Endothelial cell of umbilical vein (primary cell): ENCODE measurements at regions not wholly inside any gene's neighbourhood (a gene's known extent, or its start where the extent isn't known, plus 50 kb on each side); places are given as distances from the start of the nearest gene placed in this dataset.

Source experiments
- BruUV-seq: library from RNA; stranded (reverse); fragments of 400-500 nt; replicated peaks from 2 replicates; lab custom pipeline; 2021; lab: Mats Ljungman, UMichigan
- CTCF ChIA-PET: fragments of 300-600, 350-600 bp; sonication (Branson Sonifier 250); formaldehyde crosslinking; loops from one replicate; lab custom pipeline; 2021; ENCODE audit warnings: antibody characterized with exemption, inconsistent platforms; lab: Charles Lee
- POLR2A ChIA-PET: fragments of 300-600, 350-600 bp; sonication (Branson Sonifier 250); formaldehyde crosslinking; loops from one replicate; lab custom pipeline; 2021; ENCODE audit warnings: antibody characterized with exemption, inconsistent platforms; lab: Charles Lee
- DNase-seq: peaks from one replicate; pipeline ENCODE4 v3.0.0-alpha.2; 2011; ENCODE audit warnings: low read depth, low spot score
- FAIRE-seq: peaks from 2 replicates; lab custom pipeline; 2011; peaks lifted over from hg19 to GRCh38; lab: Jason Lieb, UNC
- H2AFZ ChIP-seq: 2 replicates; pipeline ENCODE4 v1.6.0; 2012; ENCODE audit warnings: low read depth, low read length, control low read depth, inconsistent platforms
- H3K27ac ChIP-seq: 2 replicates; pipeline ENCODE4 v1.5.1; 2011; ENCODE audit warnings: low read depth, mild to moderate bottlenecking, control low read depth, low read length, moderate library complexity; ENCODE audit not compliant: insufficient read depth
- H3K27me3 ChIP-seq, 2 experiments: 2 replicates each; pipeline versions ENCODE4 v1.6.0 to v1.6.1; 2011; ENCODE audit warnings: low read length in 2 of 2, mixed read lengths in 1 of 2; ENCODE audit not compliant: control insufficient read depth in 2 of 2, insufficient read depth in 2 of 2
- H3K36me3 ChIP-seq, 2 experiments: 2 replicates in 1 of 2; 3 replicates in 1 of 2; pipeline ENCODE4 v1.5.1; 2011; ENCODE audit warnings: low read length in 2 of 2, mild to moderate bottlenecking in 1 of 2, moderate library complexity in 1 of 2; ENCODE audit not compliant: control insufficient read depth in 2 of 2, insufficient read depth in 2 of 2; ENCODE audit errors: extremely low read depth in 1 of 2
- H3K4me1 ChIP-seq: 3 replicates; pipeline ENCODE4 v1.5.1; 2011; ENCODE audit warnings: mild to moderate bottlenecking, low read length; ENCODE audit not compliant: control insufficient read depth, insufficient read depth; ENCODE audit errors: extremely low read depth
- H3K4me2 ChIP-seq: 2 replicates; pipeline ENCODE4 v1.6.1; 2011; ENCODE audit warnings: low read length, control low read depth, mixed read lengths; ENCODE audit not compliant: insufficient read depth
- H3K4me3 ChIP-seq, 3 experiments: fragments of 200-600 bp in 1 of 3; sonication (generic), shearing (Covaris generic) in 1 of 3; replicated peaks in 1 of 3; 2 replicates each; pipeline ENCODE4 v1.5.1; 2011 to 2016; ENCODE audit warnings: control low read depth in 3 of 3, low read length in 3 of 3, mild to moderate bottlenecking in 2 of 3, inconsistent platforms in 1 of 3, low read depth in 1 of 3, moderate library complexity in 1 of 3; ENCODE audit not compliant: insufficient read depth in 1 of 3
- H3K79me2 ChIP-seq: 2 replicates; pipeline ENCODE4 v1.6.0; 2012; ENCODE audit warnings: low read length, inconsistent platforms; ENCODE audit not compliant: control insufficient read depth, insufficient read depth
- H3K9ac ChIP-seq: replicated peaks from 2 replicates; pipeline ENCODE3; 2011; ENCODE audit warnings: low read length, control low read depth; ENCODE audit not compliant: insufficient read depth; ENCODE audit errors: extremely low read depth
- H3K9me1 ChIP-seq: replicated peaks from 3 replicates; pipeline ENCODE4 v1.6.0; 2011; ENCODE audit warnings: mild to moderate bottlenecking, low read length; ENCODE audit not compliant: control insufficient read depth, insufficient read depth; ENCODE audit errors: extremely low read depth
- H3K9me3 ChIP-seq: replicated peaks from 2 replicates; pipeline ENCODE4 v1.5.1; 2012; ENCODE audit warnings: low read length, inconsistent platforms; ENCODE audit not compliant: control insufficient read depth, insufficient read depth
- H4K20me1 ChIP-seq: replicated peaks from 2 replicates; pipeline ENCODE3; 2011; ENCODE audit warnings: mild to moderate bottlenecking, low read length; ENCODE audit not compliant: control insufficient read depth, insufficient read depth; ENCODE audit errors: extremely low read depth
- EZH2 ChIP-seq: IDR thresholded peaks from 2 replicates; pipeline ENCODE4 v1.6.1; 2012; ENCODE audit warnings: borderline replicate concordance, low read depth, mild to moderate bottlenecking, moderate library complexity, low read length, inconsistent platforms; ENCODE audit not compliant: severe bottlenecking
- FOS ChIP-seq: IDR thresholded peaks from 2 replicates; pipeline ENCODE4 v1.6.1; 2011; ENCODE audit warnings: mild to moderate bottlenecking, low read length, moderate library complexity, borderline replicate concordance; ENCODE audit not compliant: insufficient read depth
- GATA2 ChIP-seq: IDR thresholded peaks from 2 replicates; pipeline ENCODE4 v1.7.0; 2011; ENCODE audit warnings: low read depth, mild to moderate bottlenecking, moderate library complexity, mixed read lengths, low read length; ENCODE audit not compliant: insufficient read length, insufficient read depth
- JUN ChIP-seq: IDR thresholded peaks from 2 replicates; pipeline ENCODE4 v1.6.1; 2011; ENCODE audit warnings: borderline replicate concordance, low read depth; ENCODE audit not compliant: insufficient read length, insufficient read depth
- MYC ChIP-seq: IDR thresholded peaks from one replicate; pipeline ENCODE4 v1.6.1; 2011; ENCODE audit warnings: mild to moderate bottlenecking, low read depth, low read length
- POLR2A ChIP-seq: IDR thresholded peaks from 2 replicates; pipeline ENCODE4 v1.6.1; 2012; ENCODE audit warnings: low read depth, mild to moderate bottlenecking, control low read depth, low read length
- POLR2AphosphoS5 ChIP-seq: IDR thresholded peaks from 2 replicates; pipeline ENCODE4 v1.6.1; 2012; ENCODE audit warnings: low read depth, mild to moderate bottlenecking, control low read depth, low read length, moderate library complexity; ENCODE audit not compliant: insufficient read depth
- dilution Hi-C: fragments of 300-500 bp; cut with MboI; formaldehyde crosslinking; loops from one replicate; pipeline ENCODE4 v1.15.0; 2019; ENCODE audit warnings: low sequenced_read_pairs; ENCODE audit not compliant: extremely low pct_ligation_motif_present
- intact Hi-C: fragments of 100-400 bp; cut with micrococcal nuclease; formaldehyde crosslinking; loops from one replicate; pipeline ENCODE4 v1.10.0; 2022
- TF ChIP-seq, protein P1 (sequence below), 2 donors: IDR thresholded peaks; 1 replicate in 1 of 2; 2 replicates in 1 of 2; pipeline ENCODE4 v1.5.1; 2011; ENCODE audit warnings: low read length in 2 of 2, mild to moderate bottlenecking in 2 of 2, moderate library complexity in 2 of 2, control low read depth in 1 of 2, inconsistent platforms in 1 of 2, low read depth in 1 of 2; ENCODE audit not compliant: insufficient read depth in 1 of 2; ENCODE audit errors: extremely low read depth in 1 of 2
- TF ChIP-seq, protein P2 (sequence below): IDR thresholded peaks from 2 replicates; pipeline ENCODE4 v1.6.1; 2011; ENCODE audit not compliant: insufficient read depth, insufficient read length

DNA sequence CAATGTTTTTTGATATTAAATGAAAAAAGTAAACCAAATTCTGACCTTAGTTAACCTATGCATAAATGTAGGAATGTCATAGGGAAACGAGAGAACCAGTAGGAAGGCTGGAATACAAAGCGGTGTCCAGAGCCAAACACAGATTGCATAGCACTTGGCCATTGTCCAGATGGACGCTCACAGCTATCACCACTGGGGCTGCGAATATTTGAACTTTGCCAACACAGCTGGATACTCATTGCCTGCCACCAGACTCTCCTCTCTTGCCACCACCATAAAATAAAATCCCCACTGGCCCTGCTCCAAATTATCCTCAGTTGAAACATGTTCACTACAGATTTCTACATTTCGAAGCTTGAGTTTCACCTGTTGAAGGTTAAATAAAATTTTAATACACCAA lies 159.3 kb upstream of the GULP1 start:
- H3K27ac ChIP-seq, result no peak overlapping the region
- no peaks in the 10 kb centered on the region for H4K20me1 ChIP-seq
- intact Hi-C loops, result no loop called here
- no peak overlapping the region for H3K4me2 ChIP-seq
- FAIRE-seq (no peak), DNase-seq (no peak)
- CTCF ChIA-PET, result no interaction called here
- H2AFZ ChIP-seq, result no peak overlapping the region
- TF ChIP-seq JUN (no peak), MYC (no peak), GATA2 (no peak)
- no peaks in the 10 kb centered on the region for H3K27me3 ChIP-seq
- H3K9ac ChIP-seq, result no peak overlapping the region
- no peaks in the 10 kb centered on the region for H3K9me3 ChIP-seq
- POLR2A ChIA-PET, result no interaction called here
- no peaks in the 10 kb centered on the region for H3K9me1 ChIP-seq
- no peak overlapping the region for H3K4me3 ChIP-seq
- no peaks in the 10 kb centered on the region for H3K4me1 ChIP-seq
- dilution Hi-C loops, result no loop called here
- no peaks in the 10 kb centered on the region for H3K79me2 ChIP-seq
- no peaks in the 10 kb centered on the region for H3K36me3 ChIP-seq
- BruUV-seq, result no TSS peak

DNA sequence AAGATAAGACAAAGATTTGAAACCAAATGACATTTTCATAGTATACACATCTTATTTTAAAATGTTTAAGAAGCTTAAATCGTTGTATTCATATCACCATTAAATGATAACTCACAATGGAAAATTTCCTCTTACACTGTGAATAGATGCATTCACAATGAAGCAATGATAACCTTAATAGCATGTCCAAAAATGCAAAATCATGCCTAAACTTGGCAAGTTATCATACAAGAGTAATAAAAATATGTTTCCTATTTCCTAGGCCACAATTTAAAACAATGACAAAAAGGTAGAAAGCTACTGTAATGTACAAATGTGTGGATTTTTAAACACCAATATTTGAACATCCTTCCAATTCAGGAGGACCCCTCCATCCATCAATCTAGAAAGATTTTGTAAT lies 157.4 kb upstream of the GULP1 start:
- H3K9me1 ChIP-seq, result no peaks in the 10 kb centered on the region
- no peaks in the 10 kb centered on the region for H3K4me1 ChIP-seq
- ChIA-PET CTCF (interaction anchor here (1.0 to 2.1 kb wide), 2 partner anchors 12 to 18 kb away, joined by 3 to 4 read pairs; no protein-coding TSS in a partner anchor), POLR2A (no interaction called here)
- no peaks in the 10 kb centered on the region for H3K9me3 ChIP-seq
- DNase-seq (peak; percentile 18), FAIRE-seq (no peak)
- H3K27ac ChIP-seq, result no peak overlapping the region
- TF ChIP-seq POLR2AphosphoS5, result no peak
- TF ChIP-seq GATA2, result no peak
- TF ChIP-seq FOS, result no peak
- no peak for TF ChIP-seq EZH2
- TF ChIP-seq, protein P1, sequence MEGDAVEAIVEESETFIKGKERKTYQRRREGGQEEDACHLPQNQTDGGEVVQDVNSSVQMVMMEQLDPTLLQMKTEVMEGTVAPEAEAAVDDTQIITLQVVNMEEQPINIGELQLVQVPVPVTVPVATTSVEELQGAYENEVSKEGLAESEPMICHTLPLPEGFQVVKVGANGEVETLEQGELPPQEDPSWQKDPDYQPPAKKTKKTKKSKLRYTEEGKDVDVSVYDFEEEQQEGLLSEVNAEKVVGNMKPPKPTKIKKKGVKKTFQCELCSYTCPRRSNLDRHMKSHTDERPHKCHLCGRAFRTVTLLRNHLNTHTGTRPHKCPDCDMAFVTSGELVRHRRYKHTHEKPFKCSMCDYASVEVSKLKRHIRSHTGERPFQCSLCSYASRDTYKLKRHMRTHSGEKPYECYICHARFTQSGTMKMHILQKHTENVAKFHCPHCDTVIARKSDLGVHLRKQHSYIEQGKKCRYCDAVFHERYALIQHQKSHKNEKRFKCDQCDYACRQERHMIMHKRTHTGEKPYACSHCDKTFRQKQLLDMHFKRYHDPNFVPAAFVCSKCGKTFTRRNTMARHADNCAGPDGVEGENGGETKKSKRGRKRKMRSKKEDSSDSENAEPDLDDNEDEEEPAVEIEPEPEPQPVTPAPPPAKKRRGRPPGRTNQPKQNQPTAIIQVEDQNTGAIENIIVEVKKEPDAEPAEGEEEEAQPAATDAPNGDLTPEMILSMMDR (IDR thresholded peaks at IDR 0.05; ENCODE audit: extremely low read depth in 1 of 2, insufficient read depth in 1 of 2, low read depth in 1 of 2, low read length in 2 of 2), result no peak
- TF ChIP-seq JUN, result no peak
- TF ChIP-seq POLR2A, result no peak
- TF ChIP-seq, protein P2, sequence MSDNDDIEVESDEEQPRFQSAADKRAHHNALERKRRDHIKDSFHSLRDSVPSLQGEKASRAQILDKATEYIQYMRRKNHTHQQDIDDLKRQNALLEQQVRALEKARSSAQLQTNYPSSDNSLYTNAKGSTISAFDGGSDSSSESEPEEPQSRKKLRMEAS, result no peak
- no peak for TF ChIP-seq MYC
- H3K79me2 ChIP-seq, result no peaks in the 10 kb centered on the region
- dilution Hi-C loops (no loop called here), intact Hi-C loops (no loop called here)
- no peaks in the 10 kb centered on the region for H4K20me1 ChIP-seq
- no peaks in the 10 kb centered on the region for H3K36me3 ChIP-seq
- H2AFZ ChIP-seq, result no peak overlapping the region
- BruUV-seq, result no TSS peak
- H3K4me3 ChIP-seq, result no peak overlapping the region
- no peak overlapping the region for H3K4me2 ChIP-seq
- no peak overlapping the region for H3K9ac ChIP-seq
- no peaks in the 10 kb centered on the region for H3K27me3 ChIP-seq
